ENCODE measurements at regions not wholly inside any gene's neighbourhood (a gene's known extent, or its start where the extent isn't known, plus 50 kb on each side); places are given as distances from the start of the nearest gene placed in this dataset.

DNA sequence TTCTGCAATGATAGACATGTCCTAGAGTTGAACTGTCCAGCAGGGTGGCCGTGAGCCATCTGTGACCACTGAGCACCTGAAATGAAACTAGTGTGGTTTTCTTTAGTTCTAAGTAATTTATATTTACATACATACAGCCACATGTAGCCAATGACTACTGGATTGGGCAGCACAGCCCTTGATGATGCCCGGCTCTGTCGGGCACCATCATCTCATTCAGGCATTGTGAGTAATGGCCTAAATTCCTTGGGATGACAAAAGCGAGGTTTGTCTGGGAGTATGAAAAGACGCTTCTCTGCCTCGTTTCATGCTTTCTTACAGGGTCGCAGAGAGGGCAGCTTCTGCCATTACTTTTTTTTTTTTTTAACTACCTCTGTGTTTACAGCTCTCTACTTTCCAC is 251.9 kb upstream of the HES1 start:
- no peak for TF ChIP-seq POLR2A (IDR thresholded peaks at IDR 0.05)
- TF ChIP-seq, protein P1, sequence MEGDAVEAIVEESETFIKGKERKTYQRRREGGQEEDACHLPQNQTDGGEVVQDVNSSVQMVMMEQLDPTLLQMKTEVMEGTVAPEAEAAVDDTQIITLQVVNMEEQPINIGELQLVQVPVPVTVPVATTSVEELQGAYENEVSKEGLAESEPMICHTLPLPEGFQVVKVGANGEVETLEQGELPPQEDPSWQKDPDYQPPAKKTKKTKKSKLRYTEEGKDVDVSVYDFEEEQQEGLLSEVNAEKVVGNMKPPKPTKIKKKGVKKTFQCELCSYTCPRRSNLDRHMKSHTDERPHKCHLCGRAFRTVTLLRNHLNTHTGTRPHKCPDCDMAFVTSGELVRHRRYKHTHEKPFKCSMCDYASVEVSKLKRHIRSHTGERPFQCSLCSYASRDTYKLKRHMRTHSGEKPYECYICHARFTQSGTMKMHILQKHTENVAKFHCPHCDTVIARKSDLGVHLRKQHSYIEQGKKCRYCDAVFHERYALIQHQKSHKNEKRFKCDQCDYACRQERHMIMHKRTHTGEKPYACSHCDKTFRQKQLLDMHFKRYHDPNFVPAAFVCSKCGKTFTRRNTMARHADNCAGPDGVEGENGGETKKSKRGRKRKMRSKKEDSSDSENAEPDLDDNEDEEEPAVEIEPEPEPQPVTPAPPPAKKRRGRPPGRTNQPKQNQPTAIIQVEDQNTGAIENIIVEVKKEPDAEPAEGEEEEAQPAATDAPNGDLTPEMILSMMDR (IDR thresholded peaks at IDR 0.05 in 8 of 11, conservative IDR thresholded peaks at IDR 0.05 in 3 of 11): no peak
